SK-N-SH treated with all-trans-retinoic acid at 6 μM for 48 hours (cell line): ENCODE measurements at regions not wholly inside any gene's neighbourhood (a gene's known extent, or its start where the extent isn't known, plus 50 kb on each side); places are given as distances from the start of the nearest gene placed in this dataset.

Source experiments
- ATAC-seq: fragments of 200-7000 bp; cut with Tn5 transposase; 3 replicates; pipeline ENCODE4 v1.9.1; 2020; ENCODE audit warnings: mild to moderate bottlenecking, moderate library complexity
- BACH2 ChIP-seq: fragments of 250-450 bp; sonication (Bioruptor Pico); IDR thresholded peaks from 2 replicates; pipeline ENCODE4 v1.9.0; 2021; ENCODE audit warnings: mild to moderate bottlenecking, borderline replicate concordance
- CREB5 ChIP-seq: fragments of 250-450 bp; sonication (Bioruptor Pico); IDR thresholded peaks from 2 replicates; pipeline ENCODE4 v1.5.1; 2020; ENCODE audit warnings: low read depth, mild to moderate bottlenecking, moderate library complexity
- CSDC2 ChIP-seq: fragments of 250-450 bp; sonication (Bioruptor Pico); IDR thresholded peaks from 2 replicates; pipeline ENCODE4 v1.5.0; 2020; ENCODE audit warnings: mild to moderate bottlenecking, moderate library complexity
- CSRNP3 ChIP-seq: fragments of 250-450 bp; sonication (Bioruptor Pico); IDR thresholded peaks from 2 replicates; pipeline ENCODE4 v1.5.1; 2021; ENCODE audit warnings: mild to moderate bottlenecking, moderate library complexity
- ESRRG ChIP-seq: fragments of 250-450 bp; sonication (Bioruptor Pico); IDR thresholded peaks from 2 replicates; pipeline ENCODE4 v1.6.1; 2021; ENCODE audit warnings: mild to moderate bottlenecking
- GLIS3 ChIP-seq: fragments of 250-450 bp; sonication (Bioruptor Pico); IDR thresholded peaks from 2 replicates; pipeline ENCODE4 v1.5.0; 2020; ENCODE audit warnings: mild to moderate bottlenecking, moderate library complexity
- ISL1 ChIP-seq: fragments of 250-450 bp; sonication (Bioruptor Pico); IDR thresholded peaks from 2 replicates; pipeline ENCODE4 v2.1.2; 2022; ENCODE audit warnings: mild to moderate bottlenecking, moderate library complexity
- OSR1 ChIP-seq: fragments of 250-450 bp; sonication (Bioruptor Pico); IDR thresholded peaks from 2 replicates; pipeline ENCODE4 v1.8.0; 2022; ENCODE audit warnings: moderate library complexity, mild to moderate bottlenecking, inconsistent platforms
- PATZ1 ChIP-seq: fragments of 250-450 bp; sonication (Bioruptor Pico); IDR thresholded peaks from 2 replicates; pipeline ENCODE4 v1.8.0; 2020; ENCODE audit warnings: mild to moderate bottlenecking, moderate library complexity, borderline replicate concordance
- POU6F1 ChIP-seq: fragments of 250-450 bp; sonication (Bioruptor Pico); IDR thresholded peaks from 2 replicates; pipeline ENCODE4 v1.8.0; 2021; ENCODE audit warnings: low read depth, mild to moderate bottlenecking, moderate library complexity, borderline replicate concordance
- PPARA ChIP-seq: fragments of 250-450 bp; sonication (Bioruptor Pico); IDR thresholded peaks from 2 replicates; pipeline ENCODE4 v1.5.0; 2020; ENCODE audit warnings: mild to moderate bottlenecking, borderline replicate concordance
- RARB ChIP-seq: fragments of 250-450 bp; sonication (Bioruptor Pico); IDR thresholded peaks from 2 replicates; pipeline ENCODE4 v1.8.0; 2021; ENCODE audit warnings: mild to moderate bottlenecking, moderate library complexity
- SNAI2 ChIP-seq: fragments of 250-450 bp; sonication (Bioruptor Pico); IDR thresholded peaks from 2 replicates; pipeline ENCODE4 v1.5.0; 2020; ENCODE audit warnings: mild to moderate bottlenecking, moderate library complexity
- TCF4 ChIP-seq: fragments of 250-450 bp; sonication (Bioruptor Pico); IDR thresholded peaks from 2 replicates; pipeline ENCODE4 v1.8.0; 2021; ENCODE audit warnings: mild to moderate bottlenecking, moderate library complexity, borderline replicate concordance
- TSHZ2 ChIP-seq: fragments of 250-450 bp; sonication (Bioruptor Pico); IDR thresholded peaks from 2 replicates; pipeline ENCODE4 v1.5.0; 2020; ENCODE audit warnings: mild to moderate bottlenecking, moderate library complexity
- ZC3H10 ChIP-seq: fragments of 250-450 bp; sonication (Bioruptor Pico); IDR thresholded peaks from 2 replicates; pipeline ENCODE4 v1.5.1; 2021; ENCODE audit warnings: mild to moderate bottlenecking, moderate library complexity
- ZNF565 ChIP-seq: fragments of 450-650 bp; formaldehyde crosslinking; conservative IDR thresholded peaks from 2 replicates; pipeline ENCODE4 v1.5.0; 2020; ENCODE audit warnings: low read depth, mild to moderate bottlenecking, moderate library complexity
- ZNF70 ChIP-seq: fragments of 450-650 bp; formaldehyde crosslinking; IDR thresholded peaks from 2 replicates; pipeline ENCODE4 v1.5.0; 2020; ENCODE audit warnings: mild to moderate bottlenecking, moderate library complexity
- ZNF8 ChIP-seq: fragments of 450-650 bp; formaldehyde crosslinking; IDR thresholded peaks from 2 replicates; pipeline ENCODE4 v1.5.0; 2020; ENCODE audit warnings: mild to moderate bottlenecking, moderate library complexity

GRCh38 chr2:128410035-128410757 is 91.5 kb upstream of the HS6ST1 start:
- TF ChIP-seq ISL1 (CRISPR knock-in tag) (no peak), ZC3H10 (CRISPR knock-in tag) (no peak), RARB (CRISPR knock-in tag) (no peak), CSDC2 (CRISPR knock-in tag) (no peak), ZNF565 (CRISPR knock-in tag) (no peak), GLIS3 (CRISPR knock-in tag) (no peak), CSRNP3 (CRISPR knock-in tag) (no peak), PPARA (CRISPR knock-in tag) (no peak), BACH2 (CRISPR knock-in tag) (no peak), POU6F1 (CRISPR knock-in tag) (no peak), SNAI2 (CRISPR knock-in tag) (no peak), PATZ1 (CRISPR knock-in tag) (no peak), OSR1 (no peak), ZNF70 (CRISPR knock-in tag) (no peak)
- TF ChIP-seq, all 23 proteins: peak for 0
- no peak for ATAC-seq

- TF ChIP-seq ZNF8 (CRISPR knock-in tag) = no peak
- TF ChIP-seq TSHZ2 (CRISPR knock-in tag) = no peak
- TF ChIP-seq TCF4 (CRISPR knock-in tag) = no peak
- no peak for ATAC-seq
These were observed 92.1 kb upstream of the HS6ST1 start for GRCh38 chr2:128410758-128411215.

- no peak for ATAC-seq
- TF ChIP-seq GLIS3 (CRISPR knock-in tag) (no peak), SNAI2 (CRISPR knock-in tag) (no peak), TCF4 (CRISPR knock-in tag) (no peak)
These were observed 92.8 kb upstream of the HS6ST1 start for GRCh38 chr2:128411431-128411830.

GRCh38 chr2:128412181-128412871 is 93.7 kb upstream of the HS6ST1 start:
- no peak for ATAC-seq
- no peak for TF ChIP-seq PPARA (CRISPR knock-in tag)
- TF ChIP-seq ZC3H10 (CRISPR knock-in tag) = no peak
- TF ChIP-seq ZNF70 (CRISPR knock-in tag) = no peak
- no peak for TF ChIP-seq CREB5 (CRISPR knock-in tag)
- no peak for TF ChIP-seq CSDC2 (CRISPR knock-in tag)
- TF ChIP-seq TSHZ2 (CRISPR knock-in tag) = no peak
- TF ChIP-seq ESRRG (CRISPR knock-in tag) = no peak
- no peak for TF ChIP-seq GLIS3 (CRISPR knock-in tag)
- TF ChIP-seq RARB (CRISPR knock-in tag) = no peak
- TF ChIP-seq BACH2 (CRISPR knock-in tag) = no peak
- no peak for TF ChIP-seq ZNF565 (CRISPR knock-in tag)
- no peak for TF ChIP-seq POU6F1 (CRISPR knock-in tag)
